Smooth muscle cell (in vitro differentiated cells): ENCODE measurements at regions not wholly inside any gene's neighbourhood (a gene's known extent, or its start where the extent isn't known, plus 50 kb on each side); places are given as distances from the start of the nearest gene placed in this dataset.

ENCODE experiments used
- DNase-seq: peaks from one replicate; lab custom pipeline; 2025; ENCODE audit not compliant: unreplicated experiment; lab: John Stamatoyannopoulos, UW
- H2AFZ ChIP-seq: fragments of 200-600 bp; sonication (generic); 2 replicates; pipeline ENCODE4 v1.6.0; 2016; ENCODE audit warnings: antibody characterized with exemption, low read depth, mild to moderate bottlenecking
- H3F3A ChIP-seq: fragments of 200-600 bp; sonication (generic); 2 replicates; pipeline ENCODE4 v1.6.0; 2017; ENCODE audit warnings: antibody characterized with exemption, low read depth
- H3K27ac ChIP-seq: fragments of 200-600 bp; sonication (generic); 2 replicates; pipeline ENCODE4 v1.5.1; 2016; ENCODE audit warnings: low read depth, mild to moderate bottlenecking
- H3K27me3 ChIP-seq: fragments of 200-600 bp; sonication (generic); 2 replicates; pipeline ENCODE4 v1.6.1; 2016; ENCODE audit warnings: low read depth, mild to moderate bottlenecking
- H3K36me3 ChIP-seq: fragments of 200-600 bp; sonication (generic); 2 replicates; pipeline ENCODE4 v1.5.1; 2016; ENCODE audit warnings: low read depth
- H3K4me1 ChIP-seq: fragments of 200-600 bp; sonication (generic); 2 replicates; pipeline ENCODE4 v1.5.1; 2016; ENCODE audit warnings: low read depth
- H3K4me2 ChIP-seq: fragments of 200-600 bp; sonication (generic); 2 replicates; pipeline ENCODE4 v1.6.0; 2016; ENCODE audit warnings: mild to moderate bottlenecking
- H3K4me3 ChIP-seq: fragments of 200-600 bp; sonication (generic); 2 replicates; pipeline ENCODE4 v1.5.1; 2016; ENCODE audit warnings: mild to moderate bottlenecking
- H3K79me2 ChIP-seq: fragments of 200-600 bp; sonication (generic); 2 replicates; pipeline ENCODE4 v1.6.0; 2016; ENCODE audit warnings: low read depth, mild to moderate bottlenecking
- H3K9ac ChIP-seq: fragments of 200-600 bp; sonication (generic); 2 replicates; pipeline ENCODE4 v1.6.0; 2016; ENCODE audit warnings: low read depth
- H3K9me3 ChIP-seq: fragments of 200-600 bp; sonication (generic); replicated peaks from 2 replicates; pipeline ENCODE4 v1.5.1; 2016; ENCODE audit warnings: low read depth
- H4K20me1 ChIP-seq: fragments of 200-600 bp; sonication (generic); 2 replicates; pipeline ENCODE4 v1.6.0; 2016; ENCODE audit warnings: low read depth
- WGBS: methylation state at CpG from one replicate; pipeline ENCODE4 v1.1.7; 2016; ENCODE audit warnings: low lambda C conversion rate; 5-methylcytosine and 5-hydroxymethylcytosine counted together
- TF ChIP-seq, protein P1 (sequence below): fragments of 200-600 bp; sonication (generic); IDR thresholded peaks from 2 replicates; pipeline ENCODE4 v1.5.1; 2017; ENCODE audit warnings: borderline replicate concordance, mild to moderate bottlenecking, antibody characterized with exemption; ENCODE audit not compliant: insufficient read depth, poor library complexity, severe bottlenecking

DNA sequence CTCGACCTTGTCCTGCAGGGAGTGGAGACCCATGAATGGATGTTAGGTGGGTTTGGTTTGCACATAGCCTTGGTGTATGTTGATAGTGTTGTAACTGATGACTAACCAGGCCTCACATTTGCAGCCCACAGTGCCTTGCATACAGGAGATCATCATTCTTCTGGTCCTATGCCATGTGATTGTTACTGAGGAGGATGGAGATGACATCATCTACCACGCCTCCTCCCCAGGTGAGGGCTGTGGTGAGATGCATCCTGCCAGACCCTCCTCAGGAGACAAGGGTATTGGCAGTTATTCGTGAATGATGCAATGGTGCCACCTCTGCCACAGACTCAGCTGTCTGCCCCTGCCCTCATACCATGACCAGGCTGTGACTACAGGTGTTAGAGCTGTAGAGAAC, 1294.1 kb downstream of the UQCRFS1 start:
- H3K9ac ChIP-seq = no peak overlapping the region
- DNase-seq = no peak
- H2AFZ ChIP-seq = no peak overlapping the region
- H3K79me2 ChIP-seq = no peaks in the 10 kb centered on the region
- H3K4me2 ChIP-seq = no peak overlapping the region
- peaks cover 5% of the 10 kb centered on the region for H3K9me3 ChIP-seq
- no peak overlapping the region for H3K27ac ChIP-seq
- H3K4me1 ChIP-seq = no peaks in the 10 kb centered on the region
- no peaks in the 10 kb centered on the region for H3K36me3 ChIP-seq
- H3K27me3 ChIP-seq = no peaks in the 10 kb centered on the region
- TF ChIP-seq, protein P1, sequence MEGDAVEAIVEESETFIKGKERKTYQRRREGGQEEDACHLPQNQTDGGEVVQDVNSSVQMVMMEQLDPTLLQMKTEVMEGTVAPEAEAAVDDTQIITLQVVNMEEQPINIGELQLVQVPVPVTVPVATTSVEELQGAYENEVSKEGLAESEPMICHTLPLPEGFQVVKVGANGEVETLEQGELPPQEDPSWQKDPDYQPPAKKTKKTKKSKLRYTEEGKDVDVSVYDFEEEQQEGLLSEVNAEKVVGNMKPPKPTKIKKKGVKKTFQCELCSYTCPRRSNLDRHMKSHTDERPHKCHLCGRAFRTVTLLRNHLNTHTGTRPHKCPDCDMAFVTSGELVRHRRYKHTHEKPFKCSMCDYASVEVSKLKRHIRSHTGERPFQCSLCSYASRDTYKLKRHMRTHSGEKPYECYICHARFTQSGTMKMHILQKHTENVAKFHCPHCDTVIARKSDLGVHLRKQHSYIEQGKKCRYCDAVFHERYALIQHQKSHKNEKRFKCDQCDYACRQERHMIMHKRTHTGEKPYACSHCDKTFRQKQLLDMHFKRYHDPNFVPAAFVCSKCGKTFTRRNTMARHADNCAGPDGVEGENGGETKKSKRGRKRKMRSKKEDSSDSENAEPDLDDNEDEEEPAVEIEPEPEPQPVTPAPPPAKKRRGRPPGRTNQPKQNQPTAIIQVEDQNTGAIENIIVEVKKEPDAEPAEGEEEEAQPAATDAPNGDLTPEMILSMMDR = no peak
- WGBS = 53% methylated on average over 3 of the region's 3 CpGs
- no peaks in the 10 kb centered on the region for H4K20me1 ChIP-seq
- no peak overlapping the region for H3K4me3 ChIP-seq
- no peaks in the 10 kb centered on the region for H3F3A ChIP-seq

DNA sequence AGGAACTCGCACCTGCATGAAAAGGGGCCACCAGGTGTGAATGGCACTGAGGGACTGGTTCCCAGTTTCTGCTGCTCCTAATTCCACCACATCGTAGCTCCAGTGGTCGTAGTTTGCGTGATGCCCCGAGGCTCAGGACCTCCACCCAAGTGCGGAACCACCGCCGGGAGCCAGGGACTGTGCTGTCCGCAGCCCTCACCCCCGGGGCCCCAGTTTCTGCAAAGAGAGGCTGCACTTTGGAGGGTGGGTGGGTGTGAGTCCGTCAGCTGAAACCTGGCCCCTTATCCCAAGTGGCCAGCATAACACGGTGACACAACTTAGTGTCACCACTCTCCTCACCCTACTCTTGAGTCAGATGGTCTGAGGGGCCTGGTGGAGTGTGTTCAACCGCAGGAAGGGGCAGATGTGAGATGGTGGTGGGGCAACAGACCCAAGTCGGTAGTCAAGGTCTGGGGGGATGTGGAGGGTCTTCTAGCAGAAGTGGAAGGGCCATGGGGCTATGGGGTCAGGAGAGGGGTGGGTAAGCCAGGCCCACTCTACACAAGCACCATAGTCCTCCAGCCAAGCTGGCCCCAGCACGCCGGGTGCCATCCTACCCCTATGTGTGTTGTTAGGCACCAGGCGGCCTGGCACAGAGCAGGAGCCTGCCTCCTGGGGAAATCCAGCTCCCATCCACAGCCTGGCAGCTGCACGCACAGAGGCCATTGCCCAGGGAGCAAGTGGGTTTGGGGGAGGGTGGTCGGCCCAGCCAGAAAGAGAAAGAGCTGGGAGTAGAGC, 1301.6 kb downstream of the UQCRFS1 start:
- TF ChIP-seq, protein P1 = no peak
- no peak for DNase-seq
- Histone ChIP-seq H3K4me2 (no peak overlapping the region), H4K20me1 (no peaks in the 10 kb centered on the region), H3K4me1 (no peaks in the 10 kb centered on the region), H3K9me3 (peaks cover 5% of the 10 kb centered on the region), H3K9ac (no peak overlapping the region), H3K27me3 (no peaks in the 10 kb centered on the region), H3K79me2 (no peaks in the 10 kb centered on the region), H2AFZ (no peak overlapping the region), H3F3A (no peaks in the 10 kb centered on the region), H3K4me3 (no peak overlapping the region), H3K27ac (no peak overlapping the region), H3K36me3 (no peaks in the 10 kb centered on the region)
- 83% methylated on average over 19 of the region's 19 CpGs for WGBS

DNA sequence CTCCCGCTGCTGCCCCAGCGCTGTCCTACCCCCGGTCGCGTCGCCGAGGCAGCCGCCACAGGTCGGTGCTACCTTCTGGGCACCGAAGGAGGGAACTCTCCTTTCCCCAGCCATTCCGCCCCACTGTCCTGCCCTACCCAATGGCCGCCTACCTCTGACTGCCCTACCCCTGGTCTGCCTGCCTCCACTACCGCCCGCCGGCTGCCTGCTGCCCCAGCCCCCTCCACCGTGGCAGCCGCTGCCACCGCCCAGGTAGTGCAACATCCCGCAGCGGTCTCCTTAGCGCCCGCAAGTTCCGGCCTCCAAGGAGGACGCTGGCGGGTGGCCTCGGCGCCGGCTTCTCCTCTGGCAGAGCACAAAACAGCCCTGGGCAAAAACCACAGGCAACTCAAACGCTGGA, 1303.1 kb downstream of the UQCRFS1 start:
- Histone ChIP-seq H3F3A (no peaks in the 10 kb centered on the region), H3K9ac (no peak overlapping the region), H3K36me3 (no peaks in the 10 kb centered on the region), H3K9me3 (no peaks in the 10 kb centered on the region), H3K79me2 (no peaks in the 10 kb centered on the region), H2AFZ (no peak overlapping the region), H3K27ac (no peak overlapping the region), H3K4me1 (no peaks in the 10 kb centered on the region), H4K20me1 (no peaks in the 10 kb centered on the region), H3K27me3 (no peaks in the 10 kb centered on the region), H3K4me2 (no peak overlapping the region), H3K4me3 (no peak overlapping the region)
- 93% methylated on average over 27 of the region's 29 CpGs for WGBS
- TF ChIP-seq, protein P1 = no peak
- no peak for DNase-seq
